HG03135 (cell line): ENCODE measurements at regions not wholly inside any gene's neighbourhood (a gene's known extent, or its start where the extent isn't known, plus 50 kb on each side); places are given as distances from the start of the nearest gene placed in this dataset.
"Not testable (repeated sequence)": the region's sequence is repeated elsewhere in the genome, so short reads cannot be mapped to it uniquely, and the experiment has no call there.

Experiments
- ATAC-seq: cut with Tn5 transposase; IDR thresholded peaks from one replicate; pipeline ENCODE4 v1.9.1; 2021; ENCODE audit warnings: mild to moderate bottlenecking, moderate library complexity; ENCODE audit not compliant: unreplicated experiment

DNA sequence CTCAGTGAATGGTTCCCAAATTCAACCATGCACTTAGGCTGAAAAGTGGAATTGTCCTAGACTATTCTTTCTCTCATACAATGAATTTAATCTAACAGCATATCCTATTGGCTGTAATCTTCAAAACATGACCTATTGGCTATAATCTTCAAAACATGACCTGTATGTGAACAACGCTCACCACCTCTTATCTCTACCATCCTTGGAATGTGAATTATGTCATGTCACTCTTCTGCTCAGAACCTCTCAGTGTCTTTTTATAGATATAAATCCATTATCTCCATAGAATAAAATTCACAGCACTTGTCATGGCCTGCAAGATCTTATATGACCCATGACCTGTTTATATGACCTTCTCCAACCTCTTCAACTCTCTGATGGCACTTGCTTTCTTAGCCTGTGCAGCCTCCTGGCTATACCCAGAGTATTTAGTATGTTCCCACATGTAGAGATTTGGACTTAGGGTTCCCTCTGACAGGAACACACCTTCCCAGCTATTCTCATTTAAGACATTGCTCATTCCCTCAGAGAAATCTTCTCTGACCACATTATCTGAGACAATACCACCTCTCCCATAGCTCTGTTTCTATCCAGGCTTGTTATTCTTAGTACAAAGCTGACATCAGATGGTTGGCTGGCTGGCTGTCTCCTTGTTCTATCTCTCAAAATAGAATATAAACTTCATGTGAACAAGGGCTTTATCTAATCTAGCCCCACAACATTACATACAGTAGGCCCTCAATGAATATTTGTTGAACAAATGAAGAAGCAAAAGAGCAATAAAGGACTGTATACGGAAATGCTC, 275.0 kb upstream of the PREP start:
- no peak for ATAC-seq

DNA sequence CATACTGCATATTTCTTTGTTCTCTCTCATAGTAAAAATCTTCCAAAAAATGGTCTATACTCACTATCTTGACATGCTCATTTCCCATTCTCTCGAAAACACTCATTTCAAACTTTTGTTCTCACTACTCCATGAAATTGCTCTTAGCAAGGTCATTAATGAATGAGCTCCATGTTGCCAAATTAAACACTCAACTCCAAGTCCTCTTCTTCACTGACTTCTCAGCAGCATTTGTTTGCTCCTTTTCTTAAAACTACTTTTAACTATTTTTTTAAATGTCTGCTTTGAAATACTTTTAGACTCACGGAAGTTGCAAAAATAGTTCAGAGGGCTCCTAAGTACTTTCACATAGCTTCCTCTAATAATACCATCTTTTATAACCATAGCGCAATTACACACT, 274.0 kb upstream of the PREP start:
- ATAC-seq, result no peak

DNA sequence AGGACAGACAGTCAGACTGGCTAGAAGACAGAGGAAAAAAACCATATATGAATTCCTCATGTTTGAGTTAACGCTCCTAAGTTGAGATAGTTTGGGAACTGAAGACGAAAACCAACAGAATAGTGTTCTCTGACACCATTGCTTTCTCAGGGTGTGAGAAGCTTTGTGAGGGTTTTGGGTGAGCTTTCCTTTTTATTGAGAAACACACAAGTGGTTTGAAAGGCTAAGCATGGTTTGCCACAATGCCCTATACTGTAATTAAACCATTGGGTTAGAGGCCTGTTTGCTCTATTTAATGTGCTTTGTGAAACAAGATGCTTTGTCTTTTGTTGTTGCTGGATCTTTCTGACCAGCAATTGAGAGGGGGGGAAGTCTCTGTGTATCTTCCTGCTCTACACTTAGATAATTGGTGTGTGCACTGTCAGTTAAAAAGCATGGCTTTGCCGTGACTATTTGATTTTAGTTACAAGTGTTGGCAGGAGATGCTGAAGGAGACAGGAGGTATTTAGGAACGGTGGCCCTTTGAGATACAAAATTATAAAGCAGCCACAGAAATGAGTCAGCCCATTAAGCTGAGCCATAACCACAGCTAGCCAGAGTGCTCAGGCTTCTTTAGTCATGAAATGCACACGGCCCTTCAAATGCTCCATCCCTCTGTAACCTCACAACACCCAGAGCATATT, 273.0 kb upstream of the PREP start:
- ATAC-seq, result no peak

GRCh38 chr6:105672856-105673538, 270.1 kb upstream of the PREP start:
- not testable (repeated sequence) for ATAC-seq

DNA sequence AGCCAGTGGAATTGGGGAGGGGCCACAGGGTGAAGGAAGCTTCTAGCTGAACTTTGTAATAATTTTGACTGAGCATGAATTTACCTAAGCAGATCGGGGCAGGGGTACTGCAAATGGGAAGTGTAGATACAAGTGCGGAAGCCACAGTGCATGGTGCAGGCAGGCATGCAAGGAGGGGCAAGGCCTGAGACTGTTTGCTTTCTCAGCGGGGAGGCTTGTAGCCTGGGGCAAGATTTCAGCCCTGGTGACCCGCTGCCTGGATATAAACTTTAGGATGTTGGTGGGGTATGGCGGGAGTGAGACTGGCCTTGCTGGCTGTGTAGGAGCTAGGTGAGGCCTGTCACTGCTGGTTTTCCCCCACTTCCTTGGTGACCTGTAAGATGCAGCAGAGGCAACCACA, 266.4 kb upstream of the PREP start:
- no peak for ATAC-seq

- no peak for ATAC-seq
These were observed 264.2 kb upstream of the PREP start for GRCh38 chr6:105667056-105667455.

GRCh38 chr6:105664931-105665330, 262.0 kb upstream of the PREP start:
- no peak for ATAC-seq

- ATAC-seq, result no peak
These were observed 249.1 kb upstream of the PREP start for GRCh38 chr6:105651969-105652368.

DNA sequence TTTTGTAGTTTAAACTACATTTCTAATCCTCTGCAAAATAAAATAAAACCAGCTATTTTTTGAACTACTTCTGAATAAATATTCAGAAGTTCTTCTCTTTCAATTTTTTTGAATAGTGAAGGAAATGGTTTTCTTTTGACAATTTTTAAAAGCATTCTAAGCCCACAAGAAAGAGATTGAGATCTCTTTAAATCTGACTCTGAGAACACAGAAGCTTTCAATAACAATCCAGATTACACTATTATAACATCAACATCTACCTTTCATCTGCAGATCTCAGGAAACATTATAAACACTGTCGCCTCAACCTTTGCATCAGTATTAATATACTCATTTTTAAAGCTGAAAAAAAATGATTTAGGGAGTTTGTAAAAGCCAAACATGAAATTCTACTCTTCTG, 247.5 kb upstream of the PREP start:
- ATAC-seq, result no peak

GRCh38 chr6:105649192-105649591, 246.3 kb upstream of the PREP start:
- no peak for ATAC-seq

DNA sequence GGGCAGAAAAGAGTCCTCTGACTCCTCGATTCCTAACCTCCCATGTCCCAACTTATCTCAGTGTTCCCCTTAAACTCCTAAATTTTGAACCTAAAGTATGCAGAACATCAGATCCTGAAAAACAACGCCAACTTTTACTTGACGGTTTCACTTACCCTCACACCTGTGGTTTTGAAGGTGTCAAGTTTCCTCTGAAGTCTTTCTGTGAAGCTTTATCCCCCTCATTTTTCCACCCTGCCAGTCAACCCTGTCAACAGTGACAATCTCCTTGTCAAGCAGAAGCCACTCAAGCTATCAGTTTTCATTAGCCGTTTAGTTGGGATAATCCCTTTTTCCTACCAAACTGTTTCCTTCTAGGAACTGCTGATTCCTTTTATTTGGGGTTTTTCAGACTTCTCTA, 245.4 kb upstream of the PREP start:
- ATAC-seq, result no peak

- peak; percentile 90 for ATAC-seq
These were observed 243.5 kb upstream of the PREP start for GRCh38 chr6:105646391-105646867.

- no peak for ATAC-seq
These were observed 243.1 kb upstream of the PREP start for GRCh38 chr6:105645958-105646357.

DNA sequence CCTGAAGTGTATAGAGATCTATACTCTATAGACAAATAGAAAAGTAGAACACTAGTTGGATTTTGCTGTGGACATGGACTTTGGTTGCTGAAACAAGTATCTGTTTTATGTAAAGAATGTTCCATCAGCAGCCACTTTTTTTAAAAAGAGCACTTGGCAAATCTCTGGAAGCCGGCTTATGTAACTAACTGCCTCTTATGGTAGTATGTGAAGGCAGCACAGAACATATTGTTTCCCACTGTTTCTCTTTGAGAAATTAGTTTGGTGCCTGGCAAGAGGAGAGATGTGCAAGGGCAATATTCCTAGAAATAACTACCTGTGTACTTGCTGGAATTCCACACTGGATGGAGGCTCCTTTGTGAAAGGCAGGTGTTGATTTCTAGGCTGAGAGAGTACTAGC, 242.3 kb upstream of the PREP start:
- ATAC-seq, result no peak

DNA sequence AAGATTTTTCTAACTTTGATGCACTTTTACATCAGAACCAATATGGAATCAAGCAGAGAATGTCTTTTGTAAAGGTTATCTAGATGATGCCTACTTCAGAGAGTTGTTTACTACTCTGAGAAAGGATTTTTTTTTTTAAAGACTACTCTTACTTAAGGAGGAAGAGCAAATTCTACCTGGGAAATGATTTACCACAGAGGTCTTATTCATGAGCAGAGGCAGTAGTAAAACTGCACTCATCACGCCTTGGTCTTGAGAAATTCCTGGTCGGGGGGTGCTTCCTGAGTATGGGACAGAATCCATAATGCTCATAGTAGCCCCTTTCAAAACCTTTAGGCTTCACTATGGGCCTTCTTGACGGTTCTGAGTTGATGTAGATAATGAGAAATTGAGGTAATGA, 241.8 kb upstream of the PREP start:
- no peak for ATAC-seq

- no peak for ATAC-seq
These were observed 241.2 kb upstream of the PREP start for GRCh38 chr6:105644073-105644489.

GRCh38 chr6:105642708-105643107, 239.8 kb upstream of the PREP start:
- ATAC-seq, result no peak

DNA sequence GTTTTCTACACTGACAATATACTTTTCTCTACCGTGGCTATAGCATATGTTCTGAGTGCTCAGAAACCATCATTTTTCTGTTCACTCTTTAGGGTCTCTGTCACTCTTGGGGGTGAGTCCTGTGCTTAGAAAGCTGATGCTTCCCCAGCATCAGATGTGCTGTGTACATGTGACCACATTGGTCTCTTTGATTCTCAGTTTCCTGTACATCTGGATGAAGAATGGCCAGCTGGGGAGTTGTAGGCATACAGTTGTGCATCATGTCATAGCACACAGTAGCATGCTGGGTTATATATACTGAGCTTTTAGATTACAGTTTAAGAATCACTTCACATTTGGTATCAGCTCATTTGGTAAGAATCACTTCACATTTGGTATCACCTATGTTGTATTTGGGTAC, 238.6 kb upstream of the PREP start:
- ATAC-seq, result no peak

DNA sequence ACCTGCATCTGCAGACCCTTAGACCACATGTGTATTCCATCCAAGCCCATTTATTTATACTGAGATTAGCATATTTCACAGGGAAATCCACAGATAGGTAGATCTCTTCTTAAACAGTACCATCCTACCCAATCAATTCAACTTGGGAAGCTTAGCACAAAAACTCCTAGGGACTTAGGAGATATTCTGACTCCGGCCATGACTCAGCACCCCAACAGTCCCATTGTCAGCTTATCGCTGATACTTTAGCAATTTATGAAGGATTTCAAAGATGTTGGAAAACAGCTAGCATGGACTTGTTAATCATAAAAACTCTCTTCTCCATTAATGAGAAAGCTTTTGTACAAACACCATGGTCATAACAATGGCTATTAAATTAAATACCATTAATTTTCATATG, 236.2 kb upstream of the PREP start:
- no peak for ATAC-seq

GRCh38 chr6:105633814-105634213, 230.9 kb upstream of the PREP start:
- no peak for ATAC-seq

DNA sequence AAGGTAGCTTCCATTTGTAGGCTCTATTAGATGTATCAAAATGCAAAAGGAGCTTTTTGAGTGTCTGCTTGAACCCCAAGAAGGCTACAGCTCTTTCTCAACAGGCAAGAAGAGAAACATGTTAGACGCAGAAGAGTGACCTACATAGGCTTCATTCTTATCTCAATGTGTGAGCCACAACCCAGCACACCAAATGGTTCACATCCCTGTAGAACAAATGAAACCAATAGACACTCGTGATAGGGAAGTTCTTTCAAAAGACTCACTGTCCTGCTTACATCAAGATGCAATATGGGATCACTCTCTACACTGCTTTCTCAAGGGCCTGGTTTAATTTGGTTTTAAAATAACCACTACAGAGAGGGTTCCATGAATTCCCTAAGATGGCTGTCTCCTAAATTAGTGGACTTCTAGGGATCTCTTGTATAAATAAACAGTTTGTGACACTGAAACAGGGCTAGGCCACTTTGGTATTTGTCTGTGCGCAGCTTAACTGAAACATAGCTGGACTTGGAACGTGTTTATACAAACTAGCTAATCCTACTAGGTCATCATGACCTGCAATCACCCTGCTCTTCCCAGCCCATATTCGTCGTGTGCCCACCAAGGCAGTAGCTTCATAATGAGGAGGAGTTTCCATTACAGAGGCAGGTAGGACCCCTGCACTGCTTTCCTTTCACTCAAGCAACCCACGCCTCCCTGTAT, 225.4 kb upstream of the PREP start:
- no peak for ATAC-seq
